Fibroblast of villous mesenchyme (primary cell): ENCODE measurements at regions not wholly inside any gene's neighbourhood (a gene's known extent, or its start where the extent isn't known, plus 50 kb on each side); places are given as distances from the start of the nearest gene placed in this dataset.
"Not testable (repeated sequence)": the region's sequence is repeated elsewhere in the genome, so short reads cannot be mapped to it uniquely, and the experiment has no call there.

Source experiments
- DNase-seq: peaks from one replicate; pipeline ENCODE4 v3.0.0-alpha.2; 2010; ENCODE audit warnings: low read depth
- H3K4me3 ChIP-seq: 2 replicates; pipeline ENCODE4 v1.5.1; 2011; ENCODE audit warnings: low read depth, mild to moderate bottlenecking, low read length
- CTCF ChIP-seq: IDR thresholded peaks from 2 replicates; pipeline ENCODE4 v1.5.1; 2012; ENCODE audit warnings: low read depth, mild to moderate bottlenecking, low read length; ENCODE audit not compliant: insufficient read depth

DNA sequence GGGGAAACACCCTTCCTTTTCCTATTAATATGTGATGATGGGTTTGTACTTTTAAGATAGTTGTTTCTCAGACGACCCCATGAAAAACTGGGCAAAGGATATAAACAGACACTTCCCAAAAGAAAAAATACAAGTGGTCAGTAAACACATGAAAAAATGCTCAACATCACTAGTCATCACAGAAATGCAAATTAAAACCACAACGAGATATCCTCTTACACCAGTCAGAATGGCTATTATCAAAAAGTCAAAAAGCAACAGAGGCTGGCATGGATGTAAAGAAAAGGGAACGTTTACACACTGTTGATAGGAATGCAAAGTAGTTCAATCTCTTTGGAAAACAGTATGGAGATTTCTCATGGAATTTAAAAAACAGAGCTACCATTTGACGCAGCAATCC is 111.4 kb upstream of the ZEB1 start:
- DNase-seq, result peak; percentile 27
- TF ChIP-seq CTCF, result no peak

DNA sequence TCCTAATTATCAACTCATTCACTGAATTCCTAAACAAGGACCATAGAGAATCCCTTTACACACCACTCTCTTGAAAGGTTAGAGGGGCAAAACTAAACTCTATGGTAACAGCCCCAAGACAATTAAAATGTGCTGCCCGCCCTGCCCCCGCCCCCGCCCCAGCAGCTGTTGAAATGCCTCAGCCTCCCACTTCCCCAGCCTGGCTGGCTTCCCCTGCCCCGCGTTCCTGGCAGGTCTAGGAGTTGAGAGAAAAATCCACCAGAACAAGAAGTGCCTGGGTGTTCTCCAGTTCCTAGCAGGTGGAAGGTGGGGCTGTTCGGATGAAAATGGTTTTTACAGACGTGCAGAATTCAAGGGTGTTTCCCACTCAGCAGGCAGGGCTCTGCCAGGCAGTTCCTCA is 109.5 kb upstream of the ZEB1 start:
- no peak for DNase-seq
- TF ChIP-seq CTCF, result no peak
- no peak overlapping the region for H3K4me3 ChIP-seq

More for the DNA sequence above, 111.4 kb upstream of the ZEB1 start:
- H3K4me3 ChIP-seq, result no peak overlapping the region

DNA sequence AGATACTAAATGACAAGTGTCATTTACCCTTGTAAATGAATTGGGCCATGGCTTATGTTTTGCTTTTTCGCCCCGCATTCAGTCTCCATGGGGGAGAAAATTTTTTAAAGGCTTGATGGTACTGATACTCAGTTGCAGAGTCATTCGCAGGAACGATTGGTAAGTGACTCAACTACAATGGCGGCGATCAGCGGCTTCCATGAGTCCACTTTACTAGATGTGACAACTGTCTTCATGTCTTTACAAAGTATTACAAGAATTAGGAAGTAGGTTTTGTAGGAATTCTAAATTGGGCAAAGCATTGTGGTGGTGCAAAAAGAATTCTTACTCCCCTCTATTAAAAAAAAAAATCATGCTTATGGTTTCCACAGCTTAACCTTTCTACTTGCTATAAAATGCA is 108.8 kb upstream of the ZEB1 start:
- no peak overlapping the region for H3K4me3 ChIP-seq
- no peak for DNase-seq
- no peak for TF ChIP-seq CTCF

DNA sequence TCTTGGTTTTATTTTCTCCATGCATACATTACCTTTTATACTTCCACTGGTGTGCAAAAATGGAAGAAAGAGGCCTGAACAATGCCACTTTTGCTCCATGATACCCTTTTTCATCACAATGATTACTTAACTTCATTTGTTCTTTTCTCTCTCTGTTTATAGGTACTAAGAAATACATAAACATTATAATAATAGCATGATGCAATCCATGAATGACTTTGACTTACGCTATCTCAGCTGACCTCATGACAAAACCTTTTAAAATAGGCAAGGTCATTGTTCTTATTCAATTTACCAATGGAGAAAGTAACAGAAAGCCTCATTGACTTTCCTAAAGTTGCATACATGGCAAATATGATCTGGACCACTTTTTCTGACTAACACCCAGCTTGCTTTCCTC is 105.1 kb upstream of the ZEB1 start:
- no peak for TF ChIP-seq CTCF
- no peak for DNase-seq
- no peak overlapping the region for H3K4me3 ChIP-seq

DNA sequence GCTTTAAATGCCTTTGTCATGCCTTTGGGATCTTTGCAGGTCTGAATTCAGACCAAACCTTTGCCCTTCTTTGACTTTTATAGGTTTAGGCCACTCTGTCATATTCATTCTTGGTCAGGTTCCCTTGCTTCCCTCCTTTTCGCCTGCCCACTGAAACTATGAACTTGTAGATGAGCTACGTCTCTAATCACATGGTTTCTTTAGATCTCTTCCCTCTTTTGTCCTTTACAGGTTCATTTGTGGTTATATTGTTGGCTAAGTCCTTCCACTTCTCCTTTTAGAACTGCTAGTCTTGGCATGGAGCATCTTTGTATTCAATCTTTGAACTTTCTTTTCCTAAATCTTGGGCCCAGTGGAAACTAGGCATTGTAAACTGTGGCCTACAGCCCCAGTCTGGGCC is 104.0 kb upstream of the ZEB1 start:
- DNase-seq, result no peak
- no peak for TF ChIP-seq CTCF
- no peak overlapping the region for H3K4me3 ChIP-seq

GRCh38 chr10:31219306-31219705 is 99.7 kb upstream of the ZEB1 start:
- no peak for DNase-seq
- H3K4me3 ChIP-seq, result no peak overlapping the region
- TF ChIP-seq CTCF, result no peak

GRCh38 chr10:31228780-31229179 is 90.2 kb upstream of the ZEB1 start:
- not testable (repeated sequence) for DNase-seq, H3K4me3 ChIP-seq
